PC-9 (cell line): ENCODE measurements at regions not wholly inside any gene's neighbourhood (a gene's known extent, or its start where the extent isn't known, plus 50 kb on each side); places are given as distances from the start of the nearest gene placed in this dataset.

Experiments used
- EZH2 ChIP-seq: fragments of 200-600 bp; sonication (generic); IDR thresholded peaks from 2 replicates; pipeline ENCODE4 v1.8.0; 2017; ENCODE audit warnings: antibody characterized with exemption, low read depth
- TF ChIP-seq, protein P1 (sequence below): fragments of 200-600 bp; sonication (generic); conservative IDR thresholded peaks from 2 replicates; pipeline ENCODE4 v1.6.1; 2017; ENCODE audit warnings: mixed run types, antibody characterized with exemption, mild to moderate bottlenecking, moderate library complexity

DNA sequence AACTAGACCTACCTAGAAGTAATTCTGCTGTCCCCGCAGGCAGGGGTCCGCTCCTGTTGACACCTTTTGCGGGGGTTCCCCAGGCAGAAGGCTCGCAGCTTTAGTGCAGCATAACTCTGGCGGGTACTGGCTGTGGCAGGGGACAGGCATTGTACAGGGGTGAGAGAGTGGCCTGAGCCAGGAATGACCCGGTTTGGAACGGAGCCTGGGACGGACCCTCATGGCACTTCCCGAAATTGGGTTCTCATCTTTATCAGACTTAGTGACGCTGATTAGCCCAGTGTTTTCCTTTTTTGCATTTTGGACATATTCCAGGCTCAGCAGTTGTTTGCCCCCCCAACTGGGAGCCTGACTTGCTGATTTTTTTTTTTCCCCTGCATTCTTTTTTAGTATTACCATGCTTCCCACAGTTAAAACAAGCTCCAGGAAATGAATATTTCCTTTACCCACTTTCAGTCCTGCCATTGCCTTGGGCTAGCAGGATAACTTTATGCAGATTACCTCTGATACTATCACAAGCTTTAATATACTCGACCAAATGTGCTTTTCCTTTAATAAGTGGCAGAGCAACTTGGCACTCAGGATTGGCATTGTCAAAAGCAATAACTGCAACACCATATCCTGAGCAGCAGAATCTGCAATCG, 55.8 kb upstream of the WDR1 start:
- TF ChIP-seq, protein P1, sequence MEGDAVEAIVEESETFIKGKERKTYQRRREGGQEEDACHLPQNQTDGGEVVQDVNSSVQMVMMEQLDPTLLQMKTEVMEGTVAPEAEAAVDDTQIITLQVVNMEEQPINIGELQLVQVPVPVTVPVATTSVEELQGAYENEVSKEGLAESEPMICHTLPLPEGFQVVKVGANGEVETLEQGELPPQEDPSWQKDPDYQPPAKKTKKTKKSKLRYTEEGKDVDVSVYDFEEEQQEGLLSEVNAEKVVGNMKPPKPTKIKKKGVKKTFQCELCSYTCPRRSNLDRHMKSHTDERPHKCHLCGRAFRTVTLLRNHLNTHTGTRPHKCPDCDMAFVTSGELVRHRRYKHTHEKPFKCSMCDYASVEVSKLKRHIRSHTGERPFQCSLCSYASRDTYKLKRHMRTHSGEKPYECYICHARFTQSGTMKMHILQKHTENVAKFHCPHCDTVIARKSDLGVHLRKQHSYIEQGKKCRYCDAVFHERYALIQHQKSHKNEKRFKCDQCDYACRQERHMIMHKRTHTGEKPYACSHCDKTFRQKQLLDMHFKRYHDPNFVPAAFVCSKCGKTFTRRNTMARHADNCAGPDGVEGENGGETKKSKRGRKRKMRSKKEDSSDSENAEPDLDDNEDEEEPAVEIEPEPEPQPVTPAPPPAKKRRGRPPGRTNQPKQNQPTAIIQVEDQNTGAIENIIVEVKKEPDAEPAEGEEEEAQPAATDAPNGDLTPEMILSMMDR = no peak
- TF ChIP-seq EZH2 = no peak
